ENCODE measurements at regions not wholly inside any gene's neighbourhood (a gene's known extent, or its start where the extent isn't known, plus 50 kb on each side); places are given as distances from the start of the nearest gene placed in this dataset.

GRCh38 chr1:88455621-88456256 lies 228.3 kb upstream of the PKN2 start:
- Histone ChIP-seq H3K4me3 (ENCODE audit: insufficient read depth, low read depth, low read length) (no peak overlapping the region), H3K9ac (ENCODE audit: low read length) (no peak overlapping the region), H4K20me1 (ENCODE audit: insufficient read depth, low read length) (no peaks in the 10 kb centered on the region), H3K27ac (ENCODE audit: low read depth, low read length) (no peak overlapping the region), H3K79me2 (ENCODE audit: insufficient read depth, low read length) (no peaks in the 10 kb centered on the region), H3K9me3 (ENCODE audit: insufficient read depth, low read depth, low read length) (no peaks in the 10 kb centered on the region), H3K4me1 (ENCODE audit: insufficient read depth, low read length) (no peaks in the 10 kb centered on the region), H2AFZ (ENCODE audit: low read depth, low read length) (no peak overlapping the region), H3K4me2 (ENCODE audit: low read length) (no peak overlapping the region), H3K36me3 (ENCODE audit: insufficient read depth, low read length) (no peaks in the 10 kb centered on the region), H3K27me3 (ENCODE audit: insufficient read depth, low read length) (no peaks in the 10 kb centered on the region)
- FAIRE-seq = no peak
- no peak overlapping the region for H3K4me3 Mint-ChIP-seq (ENCODE audit: unreplicated experiment)
- H3K9me3 Mint-ChIP-seq (ENCODE audit: unreplicated experiment) = no peaks in the 10 kb centered on the region
- no peak for DNase-seq (ENCODE audit: low read depth)
- H3K36me3 Mint-ChIP-seq (ENCODE audit: low read depth, unreplicated experiment) = no peaks in the 10 kb centered on the region
- TF ChIP-seq EZH2 (IDR thresholded peaks at IDR 0.05; ENCODE audit: insufficient read depth, low read length) = no peak
- TF ChIP-seq, protein P1, sequence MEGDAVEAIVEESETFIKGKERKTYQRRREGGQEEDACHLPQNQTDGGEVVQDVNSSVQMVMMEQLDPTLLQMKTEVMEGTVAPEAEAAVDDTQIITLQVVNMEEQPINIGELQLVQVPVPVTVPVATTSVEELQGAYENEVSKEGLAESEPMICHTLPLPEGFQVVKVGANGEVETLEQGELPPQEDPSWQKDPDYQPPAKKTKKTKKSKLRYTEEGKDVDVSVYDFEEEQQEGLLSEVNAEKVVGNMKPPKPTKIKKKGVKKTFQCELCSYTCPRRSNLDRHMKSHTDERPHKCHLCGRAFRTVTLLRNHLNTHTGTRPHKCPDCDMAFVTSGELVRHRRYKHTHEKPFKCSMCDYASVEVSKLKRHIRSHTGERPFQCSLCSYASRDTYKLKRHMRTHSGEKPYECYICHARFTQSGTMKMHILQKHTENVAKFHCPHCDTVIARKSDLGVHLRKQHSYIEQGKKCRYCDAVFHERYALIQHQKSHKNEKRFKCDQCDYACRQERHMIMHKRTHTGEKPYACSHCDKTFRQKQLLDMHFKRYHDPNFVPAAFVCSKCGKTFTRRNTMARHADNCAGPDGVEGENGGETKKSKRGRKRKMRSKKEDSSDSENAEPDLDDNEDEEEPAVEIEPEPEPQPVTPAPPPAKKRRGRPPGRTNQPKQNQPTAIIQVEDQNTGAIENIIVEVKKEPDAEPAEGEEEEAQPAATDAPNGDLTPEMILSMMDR (IDR thresholded peaks at IDR 0.05; ENCODE audit: insufficient read depth, low read depth, low read length) = no peak
- H3K27me3 Mint-ChIP-seq (ENCODE audit: low read depth, unreplicated experiment) = peaks cover 3% of the 10 kb centered on the region
- no peaks in the 10 kb centered on the region for H3K4me1 Mint-ChIP-seq (ENCODE audit: low read depth, unreplicated experiment)
- no peak overlapping the region for H3K27ac Mint-ChIP-seq (ENCODE audit: unreplicated experiment)

- no peak for DNase-seq (ENCODE audit: low read depth)
- H3K79me2 ChIP-seq (ENCODE audit: insufficient read depth, low read length) = no peaks in the 10 kb centered on the region
- Mint-ChIP-seq H3K4me3 (ENCODE audit: unreplicated experiment) (no peak overlapping the region), H3K27me3 (ENCODE audit: low read depth, unreplicated experiment) (peaks cover 3% of the 10 kb centered on the region), H3K9me3 (ENCODE audit: unreplicated experiment) (no peaks in the 10 kb centered on the region), H3K36me3 (ENCODE audit: low read depth, unreplicated experiment) (no peaks in the 10 kb centered on the region), H3K27ac (ENCODE audit: unreplicated experiment) (no peak overlapping the region), H3K4me1 (ENCODE audit: low read depth, unreplicated experiment) (no peaks in the 10 kb centered on the region)
- no peaks in the 10 kb centered on the region for H3K36me3 ChIP-seq (ENCODE audit: insufficient read depth, low read length)
- no peaks in the 10 kb centered on the region for H3K27me3 ChIP-seq (ENCODE audit: insufficient read depth, low read length)
- H3K27ac ChIP-seq (ENCODE audit: low read depth, low read length) = no peak overlapping the region
- H3K9ac ChIP-seq (ENCODE audit: low read length) = no peak overlapping the region
- no peaks in the 10 kb centered on the region for H3K4me1 ChIP-seq (ENCODE audit: insufficient read depth, low read length)
- H2AFZ ChIP-seq (ENCODE audit: low read depth, low read length) = no peak overlapping the region
- FAIRE-seq = peak; percentile 5
- H3K4me2 ChIP-seq (ENCODE audit: low read length) = no peak overlapping the region
- H3K4me3 ChIP-seq (ENCODE audit: insufficient read depth, low read depth, low read length) = no peak overlapping the region
- H3K9me3 ChIP-seq (ENCODE audit: insufficient read depth, low read depth, low read length) = no peaks in the 10 kb centered on the region
- no peaks in the 10 kb centered on the region for H4K20me1 ChIP-seq (ENCODE audit: insufficient read depth, low read length)
- TF ChIP-seq, protein P1 (IDR thresholded peaks at IDR 0.05; ENCODE audit: insufficient read depth, low read depth, low read length) = no peak
- TF ChIP-seq EZH2 (IDR thresholded peaks at IDR 0.05; ENCODE audit: insufficient read depth, low read length) = no peak
Observed at GRCh38 chr1:88457197-88457596, 226.9 kb upstream of the PKN2 start.

DNA sequence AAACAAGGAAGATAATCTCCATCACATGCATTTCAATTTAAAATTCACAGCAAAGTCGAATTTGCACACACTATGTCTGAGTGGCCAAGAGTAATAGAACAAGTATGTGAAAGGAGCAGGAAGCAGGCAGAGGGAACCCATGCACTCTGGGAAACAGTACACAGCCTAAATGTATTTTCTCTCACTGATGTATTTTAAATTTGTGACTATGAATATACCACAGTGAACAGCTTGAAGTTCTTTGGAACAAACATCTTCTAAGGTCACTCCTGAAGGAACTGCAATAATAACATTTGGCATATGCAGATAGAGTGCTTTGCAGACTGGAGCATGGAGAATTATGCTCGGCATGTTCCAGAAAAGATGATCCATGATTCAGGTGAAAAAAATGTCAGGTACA lies 223.1 kb upstream of the PKN2 start:
- H2AFZ ChIP-seq (ENCODE audit: low read depth, low read length) = no peak overlapping the region
- no peaks in the 10 kb centered on the region for H3K9me3 ChIP-seq (ENCODE audit: insufficient read depth, low read depth, low read length)
- no peaks in the 10 kb centered on the region for H3K27me3 ChIP-seq (ENCODE audit: insufficient read depth, low read length)
- no peaks in the 10 kb centered on the region for H3K36me3 Mint-ChIP-seq (ENCODE audit: low read depth, unreplicated experiment)
- peaks cover 3% of the 10 kb centered on the region for H3K4me1 ChIP-seq (ENCODE audit: insufficient read depth, low read length)
- TF ChIP-seq EZH2 (IDR thresholded peaks at IDR 0.05; ENCODE audit: insufficient read depth, low read length) = no peak
- TF ChIP-seq, protein P1 (IDR thresholded peaks at IDR 0.05; ENCODE audit: insufficient read depth, low read depth, low read length) = no peak
- no peak overlapping the region for H3K4me3 ChIP-seq (ENCODE audit: insufficient read depth, low read depth, low read length)
- no peak overlapping the region for H3K4me2 ChIP-seq (ENCODE audit: low read length)
- DNase-seq (ENCODE audit: low read depth) = no peak
- no peaks in the 10 kb centered on the region for H3K36me3 ChIP-seq (ENCODE audit: insufficient read depth, low read length)
- H3K79me2 ChIP-seq (ENCODE audit: insufficient read depth, low read length) = no peaks in the 10 kb centered on the region
- no peak overlapping the region for H3K4me3 Mint-ChIP-seq (ENCODE audit: unreplicated experiment)
- no peaks in the 10 kb centered on the region for H3K4me1 Mint-ChIP-seq (ENCODE audit: low read depth, unreplicated experiment)
- H3K27ac Mint-ChIP-seq (ENCODE audit: unreplicated experiment) = no peak overlapping the region
- peaks cover 7% of the 10 kb centered on the region for H3K27me3 Mint-ChIP-seq (ENCODE audit: low read depth, unreplicated experiment)
- no peak overlapping the region for H3K9ac ChIP-seq (ENCODE audit: low read length)
- no peak for FAIRE-seq
- no peaks in the 10 kb centered on the region for H3K9me3 Mint-ChIP-seq (ENCODE audit: unreplicated experiment)
- no peaks in the 10 kb centered on the region for H4K20me1 ChIP-seq (ENCODE audit: insufficient read depth, low read length)
- H3K27ac ChIP-seq (ENCODE audit: low read depth, low read length) = no peak overlapping the region
